ENCODE measurements at regions not wholly inside any gene's neighbourhood (a gene's known extent, or its start where the extent isn't known, plus 50 kb on each side); places are given as distances from the start of the nearest gene placed in this dataset.

DNA sequence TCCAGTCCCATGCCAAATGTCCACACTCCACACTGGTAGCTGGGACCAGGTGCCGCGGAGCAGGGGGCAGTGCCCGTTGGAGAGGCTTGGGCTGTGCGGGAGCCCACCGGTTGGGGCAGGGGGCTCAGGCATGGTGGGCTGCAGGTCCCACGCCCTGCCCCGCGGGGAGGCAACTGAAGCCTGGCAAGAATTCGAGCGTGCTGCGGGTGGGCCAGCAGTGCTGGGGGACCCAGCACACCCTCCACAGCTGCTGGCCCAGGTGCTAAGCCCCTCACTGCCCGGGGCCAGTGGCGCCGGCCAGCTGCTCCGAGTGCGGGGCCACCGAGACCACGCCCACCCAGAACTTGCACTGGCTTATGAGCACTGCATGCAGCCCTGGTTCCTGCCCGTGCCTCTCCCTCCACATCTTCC lies 479.4 kb downstream of the ZNF385D start:
- BruUV-seq (replicated peaks): no TSS peak
- peaks cover 3 to 15% of the 10 kb centered on the region in 2 experiments; a peak in 2 of 4 replicates for H3K9me3 ChIP-seq (ENCODE audit: control insufficient read depth in 1 of 2, insufficient read depth in 1 of 2, low read depth in 1 of 2, low read length in 2 of 2)
- no peak overlapping the region for H2AFZ ChIP-seq (ENCODE audit: low read depth, low read length, poor library complexity, severe bottlenecking)
- ChIA-PET RAD21 (ENCODE audit: low non-redundant PET in 1 of 2, low total read pairs in 2 of 2, uncharacterized antibody in 2 of 2, unreplicated experiment in 2 of 2) (no interaction called here), POLR2A (no interaction called here), CTCF (no interaction called here)
- TF ChIP-seq CEBPB (IDR thresholded peaks at IDR 0.05; ENCODE audit: low read depth) (no peak), EGR1 (IDR thresholded peaks at IDR 0.05; ENCODE audit: low read depth) (no peak), POLR2AphosphoS5 (IDR thresholded peaks at IDR 0.05; ENCODE audit: low read depth, low read length) (no peak), RAD21 (IDR thresholded peaks at IDR 0.05; ENCODE audit: low read depth) (no peak), ZFX (IDR thresholded peaks at IDR 0.05) (no peak), ZNF274 (IDR thresholded peaks at IDR 0.05; ENCODE audit: low read depth, low read length) (no peak), SIN3A (IDR thresholded peaks at IDR 0.05; ENCODE audit: low read depth) (no peak), POLR2A (IDR thresholded peaks at IDR 0.05; ENCODE audit: borderline replicate concordance, extremely low read depth, insufficient read depth, insufficient read length) (no peak), SP1 (IDR thresholded peaks at IDR 0.05; ENCODE audit: low read depth) (no peak), FOSL1 (IDR thresholded peaks at IDR 0.05; ENCODE audit: low read depth) (no peak), TCF7L2 (IDR thresholded peaks at IDR 0.05; ENCODE audit: borderline replicate concordance, extremely low read depth, insufficient read depth, insufficient read length) (no peak), SRF (IDR thresholded peaks at IDR 0.05; ENCODE audit: low read depth) (no peak)
- TF ChIP-seq, protein P1, sequence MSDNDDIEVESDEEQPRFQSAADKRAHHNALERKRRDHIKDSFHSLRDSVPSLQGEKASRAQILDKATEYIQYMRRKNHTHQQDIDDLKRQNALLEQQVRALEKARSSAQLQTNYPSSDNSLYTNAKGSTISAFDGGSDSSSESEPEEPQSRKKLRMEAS (IDR thresholded peaks at IDR 0.05): no peak
- TF ChIP-seq, protein P2, sequence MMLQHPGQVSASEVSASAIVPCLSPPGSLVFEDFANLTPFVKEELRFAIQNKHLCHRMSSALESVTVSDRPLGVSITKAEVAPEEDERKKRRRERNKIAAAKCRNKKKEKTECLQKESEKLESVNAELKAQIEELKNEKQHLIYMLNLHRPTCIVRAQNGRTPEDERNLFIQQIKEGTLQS (IDR thresholded peaks at IDR 0.05): no peak
- TF ChIP-seq, protein P3, sequence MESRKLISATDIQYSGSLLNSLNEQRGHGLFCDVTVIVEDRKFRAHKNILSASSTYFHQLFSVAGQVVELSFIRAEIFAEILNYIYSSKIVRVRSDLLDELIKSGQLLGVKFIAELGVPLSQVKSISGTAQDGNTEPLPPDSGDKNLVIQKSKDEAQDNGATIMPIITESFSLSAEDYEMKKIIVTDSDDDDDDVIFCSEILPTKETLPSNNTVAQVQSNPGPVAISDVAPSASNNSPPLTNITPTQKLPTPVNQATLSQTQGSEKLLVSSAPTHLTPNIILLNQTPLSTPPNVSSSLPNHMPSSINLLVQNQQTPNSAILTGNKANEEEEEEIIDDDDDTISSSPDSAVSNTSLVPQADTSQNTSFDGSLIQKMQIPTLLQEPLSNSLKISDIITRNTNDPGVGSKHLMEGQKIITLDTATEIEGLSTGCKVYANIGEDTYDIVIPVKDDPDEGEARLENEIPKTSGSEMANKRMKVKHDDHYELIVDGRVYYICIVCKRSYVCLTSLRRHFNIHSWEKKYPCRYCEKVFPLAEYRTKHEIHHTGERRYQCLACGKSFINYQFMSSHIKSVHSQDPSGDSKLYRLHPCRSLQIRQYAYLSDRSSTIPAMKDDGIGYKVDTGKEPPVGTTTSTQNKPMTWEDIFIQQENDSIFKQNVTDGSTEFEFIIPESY (IDR thresholded peaks at IDR 0.05; ENCODE audit: extremely low read depth, insufficient replicate concordance, low read length): no peak
- TF ChIP-seq, protein P4, sequence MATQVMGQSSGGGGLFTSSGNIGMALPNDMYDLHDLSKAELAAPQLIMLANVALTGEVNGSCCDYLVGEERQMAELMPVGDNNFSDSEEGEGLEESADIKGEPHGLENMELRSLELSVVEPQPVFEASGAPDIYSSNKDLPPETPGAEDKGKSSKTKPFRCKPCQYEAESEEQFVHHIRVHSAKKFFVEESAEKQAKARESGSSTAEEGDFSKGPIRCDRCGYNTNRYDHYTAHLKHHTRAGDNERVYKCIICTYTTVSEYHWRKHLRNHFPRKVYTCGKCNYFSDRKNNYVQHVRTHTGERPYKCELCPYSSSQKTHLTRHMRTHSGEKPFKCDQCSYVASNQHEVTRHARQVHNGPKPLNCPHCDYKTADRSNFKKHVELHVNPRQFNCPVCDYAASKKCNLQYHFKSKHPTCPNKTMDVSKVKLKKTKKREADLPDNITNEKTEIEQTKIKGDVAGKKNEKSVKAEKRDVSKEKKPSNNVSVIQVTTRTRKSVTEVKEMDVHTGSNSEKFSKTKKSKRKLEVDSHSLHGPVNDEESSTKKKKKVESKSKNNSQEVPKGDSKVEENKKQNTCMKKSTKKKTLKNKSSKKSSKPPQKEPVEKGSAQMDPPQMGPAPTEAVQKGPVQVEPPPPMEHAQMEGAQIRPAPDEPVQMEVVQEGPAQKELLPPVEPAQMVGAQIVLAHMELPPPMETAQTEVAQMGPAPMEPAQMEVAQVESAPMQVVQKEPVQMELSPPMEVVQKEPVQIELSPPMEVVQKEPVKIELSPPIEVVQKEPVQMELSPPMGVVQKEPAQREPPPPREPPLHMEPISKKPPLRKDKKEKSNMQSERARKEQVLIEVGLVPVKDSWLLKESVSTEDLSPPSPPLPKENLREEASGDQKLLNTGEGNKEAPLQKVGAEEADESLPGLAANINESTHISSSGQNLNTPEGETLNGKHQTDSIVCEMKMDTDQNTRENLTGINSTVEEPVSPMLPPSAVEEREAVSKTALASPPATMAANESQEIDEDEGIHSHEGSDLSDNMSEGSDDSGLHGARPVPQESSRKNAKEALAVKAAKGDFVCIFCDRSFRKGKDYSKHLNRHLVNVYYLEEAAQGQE (IDR thresholded peaks at IDR 0.05; ENCODE audit: low read depth): no peak
- TF ChIP-seq, protein P5, sequence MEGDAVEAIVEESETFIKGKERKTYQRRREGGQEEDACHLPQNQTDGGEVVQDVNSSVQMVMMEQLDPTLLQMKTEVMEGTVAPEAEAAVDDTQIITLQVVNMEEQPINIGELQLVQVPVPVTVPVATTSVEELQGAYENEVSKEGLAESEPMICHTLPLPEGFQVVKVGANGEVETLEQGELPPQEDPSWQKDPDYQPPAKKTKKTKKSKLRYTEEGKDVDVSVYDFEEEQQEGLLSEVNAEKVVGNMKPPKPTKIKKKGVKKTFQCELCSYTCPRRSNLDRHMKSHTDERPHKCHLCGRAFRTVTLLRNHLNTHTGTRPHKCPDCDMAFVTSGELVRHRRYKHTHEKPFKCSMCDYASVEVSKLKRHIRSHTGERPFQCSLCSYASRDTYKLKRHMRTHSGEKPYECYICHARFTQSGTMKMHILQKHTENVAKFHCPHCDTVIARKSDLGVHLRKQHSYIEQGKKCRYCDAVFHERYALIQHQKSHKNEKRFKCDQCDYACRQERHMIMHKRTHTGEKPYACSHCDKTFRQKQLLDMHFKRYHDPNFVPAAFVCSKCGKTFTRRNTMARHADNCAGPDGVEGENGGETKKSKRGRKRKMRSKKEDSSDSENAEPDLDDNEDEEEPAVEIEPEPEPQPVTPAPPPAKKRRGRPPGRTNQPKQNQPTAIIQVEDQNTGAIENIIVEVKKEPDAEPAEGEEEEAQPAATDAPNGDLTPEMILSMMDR (IDR thresholded peaks at IDR 0.05 in 2 of 3, conservative IDR thresholded peaks at IDR 0.05 in 1 of 3; ENCODE audit: borderline replicate concordance in 1 of 3, insufficient read depth in 1 of 3, low read depth in 2 of 3, low read length in 2 of 3): no peak
- no peak overlapping the region for H3K9ac ChIP-seq (ENCODE audit: low read length)
- no peak overlapping the region for H3K4me2 ChIP-seq (ENCODE audit: low read length)
- no peaks in the 10 kb centered on the region for H3K9me2 ChIP-seq (ENCODE audit: insufficient read depth)
- no peaks in the 10 kb centered on the region for H3K4me1 ChIP-seq (ENCODE audit: control insufficient read depth in 1 of 2, insufficient read depth in 2 of 2, low read length in 2 of 2)
- no peak for DNase-seq (ENCODE audit: low read depth, low spot score)
- intact Hi-C loops (cut with micrococcal nuclease): no loop called here
- H4K20me1 ChIP-seq (ENCODE audit: insufficient read depth): no peaks in the 10 kb centered on the region
- no peak for ATAC-seq
- H3K4me3 ChIP-seq (replicated peaks in 1 of 2; ENCODE audit: low read depth in 1 of 2, low read length in 2 of 2): no peak overlapping the region
- H3K79me2 ChIP-seq (ENCODE audit: insufficient read depth, low read length): no peaks in the 10 kb centered on the region
- H3K27me3 ChIP-seq (ENCODE audit: insufficient read depth, low read length): no peaks in the 10 kb centered on the region
- H3K36me3 ChIP-seq (ENCODE audit: control insufficient read depth in 1 of 2, insufficient read depth in 2 of 2, low read length in 2 of 2): no peaks in the 10 kb centered on the region
- no peak overlapping the region for H3K27ac ChIP-seq (ENCODE audit: low read depth, low read length)

All from HCT116 (cell line).